T-helper 1 cell treated with Interleukin-12 subunit alpha and Interleukin-12 subunit beta and Interleukin-4 antibody, amounts not matched to agents 30 μg/mL and 1 μg/mL, for 36 hours (primary cell): ENCODE measurements at regions not wholly inside any gene's neighbourhood (a gene's known extent, or its start where the extent isn't known, plus 50 kb on each side); places are given as distances from the start of the nearest gene placed in this dataset.
"Not testable (repeated sequence)": the region's sequence is repeated elsewhere in the genome, so short reads cannot be mapped to it uniquely, and the experiment has no call there.

ENCODE experiments used
- H3K27ac Mint-ChIP-seq: one replicate; pipeline ENCODE4 v1.8.0; 2021; ENCODE audit warnings: mild to moderate bottlenecking, mixed read lengths
- H3K27me3 Mint-ChIP-seq: one replicate; pipeline ENCODE4 v1.8.0; 2021; ENCODE audit warnings: low read depth, mixed read lengths
- H3K36me3 Mint-ChIP-seq: one replicate; pipeline ENCODE4 v1.8.0; 2021; ENCODE audit warnings: low read depth, mixed read lengths
- H3K4me1 Mint-ChIP-seq: one replicate; pipeline ENCODE4 v1.8.0; 2021; ENCODE audit warnings: low read depth, mixed read lengths
- H3K4me3 Mint-ChIP-seq: one replicate; pipeline ENCODE4 v1.8.0; 2021; ENCODE audit warnings: mild to moderate bottlenecking, moderate library complexity, mixed read lengths
- H3K9me3 Mint-ChIP-seq: one replicate; pipeline ENCODE4 v1.8.0; 2021; ENCODE audit warnings: mixed read lengths

DNA sequence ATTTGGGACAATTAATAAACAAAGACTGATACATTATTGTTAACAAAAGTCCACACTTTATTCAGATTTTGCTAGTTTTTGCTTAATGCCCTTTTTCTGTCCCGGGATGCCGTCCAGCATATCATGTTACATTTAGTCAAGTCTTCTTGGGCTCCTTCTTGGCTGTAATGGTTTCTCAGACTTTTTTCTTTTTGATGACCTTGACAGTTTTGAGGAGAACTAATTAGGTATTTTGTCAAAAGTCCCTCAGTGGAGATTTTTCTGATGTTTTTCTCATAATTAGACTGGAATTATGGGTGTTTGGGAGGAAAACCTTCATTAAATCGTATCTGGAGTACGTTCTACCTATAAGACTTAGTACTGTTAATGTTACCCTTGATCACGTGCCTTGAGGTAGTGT lies 177.2 kb downstream of the MCHR2 start:
- H3K4me1 Mint-ChIP-seq: no peaks in the 10 kb centered on the region
- H3K9me3 Mint-ChIP-seq: no peaks in the 10 kb centered on the region
- no peaks in the 10 kb centered on the region for H3K27me3 Mint-ChIP-seq
- no peak overlapping the region for H3K27ac Mint-ChIP-seq
- no peak overlapping the region for H3K4me3 Mint-ChIP-seq
- no peaks in the 10 kb centered on the region for H3K36me3 Mint-ChIP-seq

DNA sequence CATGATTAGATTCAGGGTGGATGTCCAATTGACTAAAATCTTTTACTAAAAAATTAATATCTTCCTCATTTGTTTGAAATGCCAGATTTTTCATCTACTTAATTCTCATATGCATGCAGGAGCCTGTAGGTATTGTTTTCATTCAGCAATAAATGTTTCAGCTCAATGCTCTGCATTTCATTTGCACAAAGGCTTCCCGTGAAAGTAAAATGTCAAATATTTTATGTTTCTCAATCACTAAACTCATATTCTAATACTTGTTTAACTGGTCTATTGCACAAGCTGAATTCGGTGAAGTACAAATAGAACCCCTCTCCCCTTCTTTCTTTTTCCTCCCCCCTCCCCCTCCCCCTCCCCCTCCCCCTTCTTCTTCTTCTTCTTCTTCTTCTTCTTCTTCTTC lies 175.9 kb downstream of the MCHR2 start:
- Mint-ChIP-seq H3K4me3 (no peak overlapping the region), H3K9me3 (no peaks in the 10 kb centered on the region), H3K27me3 (peaks cover 8% of the 10 kb centered on the region), H3K4me1 (peaks cover 2% of the 10 kb centered on the region), H3K27ac (no peak overlapping the region), H3K36me3 (no peaks in the 10 kb centered on the region)

DNA sequence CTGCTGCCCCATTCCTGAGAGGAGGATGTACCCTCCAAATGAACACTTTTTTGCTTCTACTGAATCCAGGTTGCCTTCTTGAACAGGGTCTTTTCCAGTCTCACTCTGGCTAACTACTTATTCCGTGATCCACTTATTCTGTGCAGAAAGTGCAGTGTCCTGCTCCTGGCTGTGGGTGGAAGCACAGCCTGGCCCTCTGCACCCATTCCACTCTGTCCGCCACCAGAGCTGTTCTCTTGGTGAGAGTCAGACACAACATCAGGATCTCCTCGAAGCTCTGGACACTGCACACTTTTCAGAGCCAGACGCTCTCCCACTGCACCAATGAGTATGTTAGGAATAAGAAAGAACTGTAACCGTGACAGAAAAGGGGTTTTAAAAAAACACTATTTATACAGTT lies 174.2 kb downstream of the MCHR2 start:
- Mint-ChIP-seq H3K27ac (no peak overlapping the region), H3K4me3 (no peak overlapping the region), H3K4me1 (peaks cover 5% of the 10 kb centered on the region), H3K36me3 (no peaks in the 10 kb centered on the region), H3K9me3 (no peaks in the 10 kb centered on the region), H3K27me3 (peaks cover 12% of the 10 kb centered on the region)

DNA sequence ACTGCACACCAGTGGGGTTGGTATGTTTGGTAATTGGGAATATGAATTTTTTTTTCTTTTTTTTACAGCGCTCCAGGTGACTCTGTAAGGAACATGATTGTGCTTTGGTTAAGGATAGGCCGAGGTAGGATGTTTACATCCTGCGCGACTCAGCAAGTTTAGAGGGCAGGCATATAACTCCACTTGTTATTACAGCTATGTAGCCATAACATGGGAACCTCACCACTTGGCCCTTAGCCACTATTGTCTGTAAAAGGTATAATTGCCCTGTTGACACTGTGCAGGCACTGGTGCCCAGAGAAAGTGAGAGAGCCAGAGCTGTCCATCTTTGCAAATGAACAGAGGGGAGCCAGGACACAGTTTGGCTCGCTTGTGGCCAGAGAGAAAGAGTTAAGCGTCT lies 172.9 kb downstream of the MCHR2 start:
- Mint-ChIP-seq H3K4me3 (no peak overlapping the region), H3K27me3 (peaks cover 12% of the 10 kb centered on the region), H3K36me3 (no peaks in the 10 kb centered on the region), H3K4me1 (peaks cover 5% of the 10 kb centered on the region), H3K9me3 (no peaks in the 10 kb centered on the region), H3K27ac (no peak overlapping the region)

DNA sequence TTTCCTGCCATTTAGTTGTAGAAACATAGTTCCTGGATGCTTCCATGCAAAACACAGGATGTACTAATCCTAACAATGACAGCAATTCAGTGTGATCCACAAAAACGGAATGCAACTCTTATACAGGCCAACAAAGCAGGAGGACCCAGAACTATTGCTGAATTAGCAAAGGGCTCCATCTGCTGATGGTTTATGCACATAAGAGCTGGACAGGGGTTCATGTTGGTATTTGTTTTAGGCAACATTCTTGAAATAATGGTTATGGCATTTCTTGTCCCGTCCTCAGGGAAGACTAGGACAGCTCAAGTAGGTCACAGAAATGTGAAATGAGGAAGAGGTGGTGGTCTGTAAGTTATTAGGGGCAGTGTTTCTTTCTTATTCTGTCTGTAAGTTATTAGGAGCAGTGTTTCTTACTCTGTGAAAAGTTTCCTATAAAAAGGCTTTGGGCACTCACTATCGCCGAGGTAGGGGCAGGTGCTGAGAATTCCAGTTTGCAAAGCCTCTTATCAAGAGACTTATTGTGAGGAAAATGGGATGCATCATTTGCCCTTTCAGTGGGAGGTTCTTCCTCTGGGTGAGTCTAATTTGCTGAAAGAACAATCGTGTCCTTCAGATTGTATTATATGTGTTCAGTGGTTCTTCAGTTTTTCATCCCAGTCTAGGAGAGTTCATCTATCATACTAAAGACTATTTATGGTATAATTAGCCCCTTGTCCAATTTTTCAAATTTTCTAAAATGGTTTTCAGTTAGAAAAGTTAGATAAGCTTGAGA lies 171.1 kb downstream of the MCHR2 start:
- Mint-ChIP-seq H3K9me3 (no peaks in the 10 kb centered on the region), H3K36me3 (no peaks in the 10 kb centered on the region), H3K4me1 (peaks cover 5% of the 10 kb centered on the region), H3K27ac (no peak overlapping the region), H3K4me3 (peak overlapping the region; percentile 37), H3K27me3 (peaks cover 12% of the 10 kb centered on the region)

DNA sequence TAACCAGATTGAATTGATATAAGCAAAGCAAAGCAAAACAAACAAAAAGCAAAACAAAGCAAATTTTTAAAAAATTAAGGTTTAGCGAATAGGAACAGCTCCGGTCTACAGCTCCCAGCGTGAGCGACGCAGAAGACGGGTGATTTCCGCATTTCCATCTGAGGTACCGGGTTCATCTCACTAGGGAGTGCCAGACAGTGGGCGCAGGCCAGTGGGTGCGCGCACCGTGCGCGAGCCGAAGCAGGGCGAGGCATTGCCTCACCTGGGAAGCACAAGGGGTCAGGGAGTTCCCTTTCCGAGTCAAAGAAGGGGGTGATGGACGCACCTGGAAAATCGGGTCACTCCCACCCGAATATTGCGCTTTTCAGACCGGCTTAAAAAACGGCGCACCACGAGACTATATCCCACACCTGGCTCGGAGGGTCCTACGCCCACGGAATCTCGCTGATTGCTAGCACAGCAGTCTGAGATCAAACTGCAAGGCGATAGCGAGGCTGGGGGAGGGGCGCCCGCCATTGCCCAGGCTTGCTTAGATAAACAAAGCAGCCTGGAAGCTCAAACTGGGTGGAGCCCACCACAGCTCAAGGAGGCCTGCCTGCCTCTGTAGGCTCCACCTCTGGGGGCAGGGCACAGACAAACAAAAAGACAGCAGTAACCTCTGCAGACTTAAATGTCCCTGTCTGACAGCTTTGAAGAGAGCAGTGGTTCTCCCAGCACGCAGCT lies 170.3 kb downstream of the MCHR2 start:
- not testable (repeated sequence) for H3K27ac Mint-ChIP-seq, H3K9me3 Mint-ChIP-seq, H3K4me1 Mint-ChIP-seq, H3K36me3 Mint-ChIP-seq
- Mint-ChIP-seq H3K4me3 (peak overlapping the region; percentile 37), H3K27me3 (peaks cover 12% of the 10 kb centered on the region)

DNA sequence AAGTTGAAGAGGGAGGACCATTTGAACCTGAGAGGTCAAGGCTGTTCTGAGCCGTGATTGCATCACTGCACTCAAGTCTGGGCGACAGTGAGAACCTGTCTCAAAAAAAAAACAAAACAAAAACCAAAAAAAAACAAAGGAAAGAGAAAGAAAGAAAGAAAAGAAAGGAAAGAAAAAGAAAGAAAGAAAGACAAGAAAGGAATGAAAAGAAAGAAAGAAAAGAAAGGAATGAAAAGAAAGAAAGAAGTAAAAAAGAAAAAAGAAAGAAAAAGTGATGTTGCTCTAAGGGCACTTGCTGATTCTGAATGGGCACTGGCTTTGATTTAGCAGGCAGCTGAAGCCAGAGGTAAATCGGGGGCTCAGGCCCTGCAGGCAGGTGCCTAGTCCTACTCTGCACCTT lies 161.0 kb downstream of the MCHR2 start:
- Mint-ChIP-seq H3K36me3 (no peaks in the 10 kb centered on the region), H3K4me1 (no peaks in the 10 kb centered on the region), H3K4me3 (no peak overlapping the region), H3K9me3 (no peaks in the 10 kb centered on the region), H3K27ac (no peak overlapping the region), H3K27me3 (no peaks in the 10 kb centered on the region)

DNA sequence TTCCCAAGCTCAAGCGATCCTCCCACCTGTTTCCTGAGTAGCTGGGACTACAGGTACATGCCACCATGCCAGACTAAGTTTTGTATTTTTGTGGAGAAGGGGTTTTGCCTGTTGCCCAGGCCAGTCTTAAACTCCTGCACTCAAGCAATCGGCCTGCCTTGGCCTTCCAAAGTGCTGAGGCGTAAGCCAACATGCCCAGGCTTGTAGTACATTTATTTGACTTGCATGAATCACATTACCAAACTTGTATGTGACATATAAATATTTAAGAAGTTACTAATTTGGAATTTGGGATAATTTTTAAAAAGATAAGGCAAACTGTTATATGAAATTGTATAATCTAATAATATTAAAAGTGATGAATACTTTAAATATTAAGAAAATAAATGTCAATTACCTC lies 157.6 kb downstream of the MCHR2 start:
- Mint-ChIP-seq H3K36me3 (no peaks in the 10 kb centered on the region), H3K27me3 (peaks cover 8% of the 10 kb centered on the region), H3K4me1 (no peaks in the 10 kb centered on the region), H3K4me3 (no peak overlapping the region), H3K27ac (no peak overlapping the region), H3K9me3 (no peaks in the 10 kb centered on the region)

DNA sequence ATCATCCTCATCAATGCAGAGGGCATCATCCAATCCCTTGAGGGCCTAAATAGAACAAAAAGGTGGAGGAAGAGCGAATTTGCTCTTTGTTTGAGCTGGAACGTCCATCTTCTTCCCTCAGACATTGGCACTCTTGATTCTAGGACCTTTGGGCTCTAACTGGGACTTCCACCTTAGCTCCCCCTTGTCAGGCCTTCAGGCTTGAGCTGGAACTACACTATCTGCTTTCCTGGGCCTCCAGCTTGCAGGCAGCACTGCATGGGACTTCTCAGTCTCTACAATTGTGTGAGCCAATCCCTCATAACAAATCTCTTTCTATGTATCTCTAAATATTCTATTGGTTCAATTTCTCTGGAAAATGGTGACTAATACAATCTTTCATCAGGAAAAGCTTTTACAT lies 155.4 kb downstream of the MCHR2 start:
- H3K4me3 Mint-ChIP-seq: no peak overlapping the region
- H3K4me1 Mint-ChIP-seq: no peaks in the 10 kb centered on the region
- H3K27ac Mint-ChIP-seq: no peak overlapping the region
- peaks cover 10% of the 10 kb centered on the region for H3K27me3 Mint-ChIP-seq
- H3K9me3 Mint-ChIP-seq: no peaks in the 10 kb centered on the region
- no peaks in the 10 kb centered on the region for H3K36me3 Mint-ChIP-seq

DNA sequence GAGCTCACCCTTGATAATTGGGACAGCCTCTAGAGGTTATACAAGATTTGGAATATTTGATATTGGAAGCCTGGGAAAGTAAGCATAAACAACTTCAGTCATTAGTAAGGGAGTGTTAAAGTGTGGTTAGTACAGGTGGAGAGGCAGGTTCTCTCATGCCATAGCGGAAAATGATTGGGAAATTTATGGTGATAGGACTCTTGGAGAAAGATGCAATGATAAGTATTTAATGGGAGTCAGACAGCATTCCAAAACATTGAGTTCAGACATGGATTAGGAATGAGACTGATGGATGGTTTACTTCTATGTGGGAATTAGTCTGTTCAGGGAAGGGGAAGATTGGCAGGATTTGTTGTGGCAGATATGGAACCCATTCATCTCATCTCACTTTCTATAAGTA lies 152.7 kb downstream of the MCHR2 start:
- no peak overlapping the region for H3K27ac Mint-ChIP-seq
- H3K9me3 Mint-ChIP-seq: no peaks in the 10 kb centered on the region
- peaks cover 10% of the 10 kb centered on the region for H3K27me3 Mint-ChIP-seq
- H3K4me1 Mint-ChIP-seq: no peaks in the 10 kb centered on the region
- H3K4me3 Mint-ChIP-seq: no peak overlapping the region
- H3K36me3 Mint-ChIP-seq: no peaks in the 10 kb centered on the region

DNA sequence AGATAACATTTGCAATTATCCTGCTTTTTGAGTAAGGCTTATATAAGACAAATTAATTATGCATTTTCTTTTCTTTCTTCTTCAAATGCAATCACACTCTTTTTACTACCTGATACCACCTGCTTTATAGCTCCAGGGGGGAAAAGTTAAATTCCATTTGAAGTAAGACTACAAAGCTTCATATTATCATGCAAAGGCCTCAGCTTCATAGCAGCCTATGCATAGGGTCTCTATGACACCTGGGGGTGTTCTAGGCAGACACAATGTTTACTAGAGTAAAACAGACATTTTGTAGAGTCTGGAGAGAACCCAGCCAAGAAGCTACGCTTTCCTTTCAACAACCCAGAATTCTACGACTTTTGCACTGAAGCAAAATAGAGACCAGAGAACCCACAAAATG lies 148.0 kb downstream of the MCHR2 start:
- peaks cover 4% of the 10 kb centered on the region for H3K27me3 Mint-ChIP-seq
- H3K36me3 Mint-ChIP-seq: no peaks in the 10 kb centered on the region
- no peak overlapping the region for H3K4me3 Mint-ChIP-seq
- no peak overlapping the region for H3K27ac Mint-ChIP-seq
- H3K4me1 Mint-ChIP-seq: no peaks in the 10 kb centered on the region
- H3K9me3 Mint-ChIP-seq: no peaks in the 10 kb centered on the region

DNA sequence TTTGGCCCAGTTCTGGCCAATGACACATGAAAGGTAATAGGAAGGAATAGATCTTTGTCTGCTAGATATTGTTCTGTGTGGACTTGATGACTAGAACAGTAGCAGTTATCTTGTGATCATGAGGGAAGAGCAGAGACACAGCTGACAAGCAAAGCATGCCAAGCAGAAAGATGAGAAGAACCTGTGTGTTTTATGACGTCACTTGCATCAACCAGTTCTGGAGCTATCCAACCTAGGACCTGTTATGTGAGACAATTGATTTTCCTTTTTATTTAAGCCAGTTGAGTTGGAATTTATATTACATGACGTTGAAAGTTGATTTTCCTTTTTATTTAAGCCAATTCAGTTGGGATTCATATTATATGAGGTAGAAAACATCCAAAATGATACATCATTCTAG lies 143.2 kb downstream of the MCHR2 start:
- H3K9me3 Mint-ChIP-seq: no peaks in the 10 kb centered on the region
- no peaks in the 10 kb centered on the region for H3K27me3 Mint-ChIP-seq
- no peak overlapping the region for H3K4me3 Mint-ChIP-seq
- no peaks in the 10 kb centered on the region for H3K4me1 Mint-ChIP-seq
- no peaks in the 10 kb centered on the region for H3K36me3 Mint-ChIP-seq
- H3K27ac Mint-ChIP-seq: no peak overlapping the region

DNA sequence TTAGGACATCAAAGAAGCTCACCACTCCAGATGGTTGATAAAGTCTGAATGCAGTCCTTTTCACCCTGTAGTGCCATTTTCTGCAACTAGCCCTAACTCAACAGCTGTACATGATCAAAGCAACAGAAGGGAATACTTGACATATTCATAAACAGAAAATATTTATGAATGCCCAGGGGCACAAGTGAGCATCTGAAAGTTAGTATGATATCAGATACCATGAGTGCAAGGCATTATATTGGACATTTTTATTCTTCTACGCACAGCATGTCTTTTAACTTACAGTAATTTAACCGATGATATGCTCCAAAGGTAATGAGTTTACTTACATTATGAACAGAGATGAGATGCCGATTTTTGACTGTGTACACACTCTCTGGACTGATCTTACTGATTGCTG lies 142.0 kb downstream of the MCHR2 start:
- H3K27ac Mint-ChIP-seq: no peak overlapping the region
- no peak overlapping the region for H3K4me3 Mint-ChIP-seq
- no peaks in the 10 kb centered on the region for H3K4me1 Mint-ChIP-seq
- no peaks in the 10 kb centered on the region for H3K36me3 Mint-ChIP-seq
- no peaks in the 10 kb centered on the region for H3K9me3 Mint-ChIP-seq
- H3K27me3 Mint-ChIP-seq: peaks cover 5% of the 10 kb centered on the region

DNA sequence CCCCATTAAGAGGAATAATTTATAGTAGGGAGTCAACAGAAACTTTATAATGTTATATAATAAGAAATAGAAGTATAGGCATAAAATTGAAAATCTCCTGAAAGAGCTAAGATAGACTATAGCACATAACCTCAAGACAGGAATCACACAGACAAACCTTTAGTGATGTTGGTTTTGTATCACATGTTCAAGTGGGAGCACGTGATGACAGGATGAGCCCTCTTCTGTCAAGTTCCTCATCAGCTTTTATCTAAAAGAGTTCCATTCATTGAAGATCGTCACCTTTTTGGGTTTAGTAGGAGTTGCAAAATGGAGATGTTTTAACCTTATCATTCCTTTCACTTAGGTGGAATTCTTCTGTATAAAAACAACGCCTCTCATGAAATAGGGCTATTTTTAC lies 127.0 kb downstream of the MCHR2 start:
- Mint-ChIP-seq H3K4me1 (peaks cover 6% of the 10 kb centered on the region), H3K4me3 (no peak overlapping the region), H3K27me3 (peaks cover 17% of the 10 kb centered on the region), H3K36me3 (no peaks in the 10 kb centered on the region), H3K9me3 (no peaks in the 10 kb centered on the region), H3K27ac (no peak overlapping the region)

DNA sequence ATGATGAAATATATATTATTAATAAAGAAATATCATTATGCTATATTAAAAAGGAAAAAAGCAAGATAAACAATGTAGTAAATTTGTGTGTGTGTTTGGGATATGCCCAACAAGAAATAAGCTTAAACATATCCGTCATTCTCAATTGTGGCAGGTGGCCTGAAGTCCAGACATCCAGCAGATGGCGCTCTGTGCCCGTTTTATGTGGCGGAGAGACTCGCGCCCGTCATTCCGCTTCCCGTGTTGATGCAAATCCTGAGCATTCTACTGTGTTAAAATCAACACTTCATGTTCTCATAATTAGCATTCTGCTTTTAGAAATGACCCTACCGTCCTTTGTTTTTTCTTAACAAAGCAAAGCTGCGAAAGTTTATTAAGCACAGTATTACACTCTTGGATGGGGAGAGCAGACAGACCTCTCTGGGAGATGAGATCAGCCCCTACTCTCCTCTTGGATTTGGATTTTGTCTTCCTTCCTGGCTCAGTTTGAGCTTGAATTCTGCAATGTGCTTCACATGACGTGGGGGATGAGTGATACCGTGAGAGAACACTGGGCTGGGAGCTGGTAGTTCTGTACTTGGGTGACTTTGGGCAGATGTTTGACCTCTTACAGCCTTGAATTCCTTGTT lies 125.8 kb downstream of the MCHR2 start:
- Mint-ChIP-seq H3K27ac (no peak overlapping the region), H3K27me3 (peaks cover 17% of the 10 kb centered on the region)

More for the DNA sequence above, 125.8 kb downstream of the MCHR2 start:
- no peaks in the 10 kb centered on the region for H3K9me3 Mint-ChIP-seq
- H3K4me3 Mint-ChIP-seq: no peak overlapping the region
- H3K4me1 Mint-ChIP-seq: peaks cover 6% of the 10 kb centered on the region
- H3K36me3 Mint-ChIP-seq: no peaks in the 10 kb centered on the region
